ENCODE measurements at regions not wholly inside any gene's neighbourhood (a gene's known extent, or its start where the extent isn't known, plus 50 kb on each side); places are given as distances from the start of the nearest gene placed in this dataset.

DNA sequence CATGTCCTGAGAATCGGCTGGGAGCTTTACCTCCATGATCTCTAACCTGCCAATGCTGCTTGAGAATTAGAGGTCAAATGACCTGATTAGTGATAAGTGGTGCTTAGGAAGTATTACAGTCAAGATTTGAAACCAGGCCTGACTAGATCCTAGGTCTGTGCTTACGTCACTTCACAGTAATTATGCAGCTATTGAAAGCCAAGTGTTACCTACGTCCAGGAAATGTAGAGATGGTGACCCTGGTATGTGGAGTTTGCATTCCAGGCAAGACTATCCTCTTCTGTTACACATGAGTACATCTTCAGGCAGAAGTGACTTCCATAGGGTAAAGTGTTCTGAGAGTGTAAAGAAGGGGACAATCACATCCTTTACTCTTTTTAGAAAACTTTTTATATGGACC is 530.4 kb upstream of the TENM4 start:
- TF ChIP-seq, protein P1, sequence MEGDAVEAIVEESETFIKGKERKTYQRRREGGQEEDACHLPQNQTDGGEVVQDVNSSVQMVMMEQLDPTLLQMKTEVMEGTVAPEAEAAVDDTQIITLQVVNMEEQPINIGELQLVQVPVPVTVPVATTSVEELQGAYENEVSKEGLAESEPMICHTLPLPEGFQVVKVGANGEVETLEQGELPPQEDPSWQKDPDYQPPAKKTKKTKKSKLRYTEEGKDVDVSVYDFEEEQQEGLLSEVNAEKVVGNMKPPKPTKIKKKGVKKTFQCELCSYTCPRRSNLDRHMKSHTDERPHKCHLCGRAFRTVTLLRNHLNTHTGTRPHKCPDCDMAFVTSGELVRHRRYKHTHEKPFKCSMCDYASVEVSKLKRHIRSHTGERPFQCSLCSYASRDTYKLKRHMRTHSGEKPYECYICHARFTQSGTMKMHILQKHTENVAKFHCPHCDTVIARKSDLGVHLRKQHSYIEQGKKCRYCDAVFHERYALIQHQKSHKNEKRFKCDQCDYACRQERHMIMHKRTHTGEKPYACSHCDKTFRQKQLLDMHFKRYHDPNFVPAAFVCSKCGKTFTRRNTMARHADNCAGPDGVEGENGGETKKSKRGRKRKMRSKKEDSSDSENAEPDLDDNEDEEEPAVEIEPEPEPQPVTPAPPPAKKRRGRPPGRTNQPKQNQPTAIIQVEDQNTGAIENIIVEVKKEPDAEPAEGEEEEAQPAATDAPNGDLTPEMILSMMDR (conservative IDR thresholded peaks at IDR 0.05; ENCODE audit: low read length): no peak
- no peak for TF ChIP-seq EZH2phosphoT487 (IDR thresholded peaks at IDR 0.05; ENCODE audit: borderline replicate concordance, low read depth, low read length)
